GM23338 (cell line): ENCODE measurements at regions not wholly inside any gene's neighbourhood (a gene's known extent, or its start where the extent isn't known, plus 50 kb on each side); places are given as distances from the start of the nearest gene placed in this dataset.

Experiments used
- ATAC-seq: fragments of 200-7000 bp; cut with Tn5 transposase; 3 replicates; pipeline ENCODE4 v1.9.1; 2020
- DNase-seq: peaks from one replicate; pipeline ENCODE4 v3.0.0-alpha.2; 2015; ENCODE audit warnings: low spot score
- H2AFZ ChIP-seq: fragments of 200-600 bp; sonication (generic); 2 replicates; pipeline ENCODE4 v1.8.0; 2016; ENCODE audit warnings: antibody characterized with exemption, mild to moderate bottlenecking, moderate library complexity
- H3F3A ChIP-seq: fragments of 200-600 bp; sonication (generic); replicated peaks from 2 replicates; pipeline ENCODE4 v1.8.0; 2017; ENCODE audit warnings: antibody characterized with exemption, mixed run types, low read depth
- H3K27ac ChIP-seq: fragments of 200-600 bp; sonication (generic); 2 replicates; pipeline ENCODE4 v1.6.1; 2016; ENCODE audit warnings: low read depth
- H3K27me3 ChIP-seq: fragments of 200-600 bp; sonication (generic); 2 replicates; pipeline ENCODE4 v1.8.0; 2016; ENCODE audit warnings: mild to moderate bottlenecking, mixed run types, moderate library complexity; ENCODE audit not compliant: insufficient read depth
- H3K36me3 ChIP-seq: fragments of 200-600 bp; sonication (generic); 2 replicates; pipeline ENCODE4 v1.8.0; 2016; ENCODE audit warnings: mild to moderate bottlenecking; ENCODE audit not compliant: insufficient read depth
- H3K4me1 ChIP-seq: fragments of 200-600 bp; sonication (generic); 2 replicates; pipeline ENCODE4 v1.8.0; 2016; ENCODE audit warnings: mild to moderate bottlenecking, moderate library complexity; ENCODE audit not compliant: insufficient read depth
- H3K4me2 ChIP-seq: fragments of 200-600 bp; sonication (generic); 2 replicates; pipeline ENCODE4 v1.7.1; 2017; ENCODE audit warnings: mixed run types
- H3K4me3 ChIP-seq: fragments of 200-600 bp; sonication (generic); 2 replicates; pipeline ENCODE4 v1.6.1; 2016; ENCODE audit warnings: mixed run types
- H3K79me2 ChIP-seq: fragments of 200-600 bp; sonication (generic); replicated peaks from 2 replicates; pipeline ENCODE4 v1.8.0; 2017; ENCODE audit warnings: mild to moderate bottlenecking; ENCODE audit not compliant: insufficient read depth
- H3K9me2 ChIP-seq: fragments of 200-600 bp; sonication (generic); 2 replicates; pipeline ENCODE4 v1.8.0; 2017; ENCODE audit not compliant: insufficient read depth
- H4K20me1 ChIP-seq: fragments of 200-600 bp; sonication (generic); replicated peaks from 2 replicates; pipeline ENCODE4 v1.8.0; 2017; ENCODE audit warnings: mild to moderate bottlenecking; ENCODE audit not compliant: insufficient read depth
- H3K27ac Mint-ChIP-seq: 2 replicates; pipeline ENCODE4 v1.8.0; 2020; ENCODE audit warnings: inconsistent platforms, mild to moderate bottlenecking, moderate library complexity, mixed read lengths
- H3K27me3 Mint-ChIP-seq: 3 replicates; pipeline ENCODE4 v1.8.0; 2022; ENCODE audit warnings: low read depth, mild to moderate bottlenecking, moderate library complexity, mixed read lengths, inconsistent platforms; ENCODE audit not compliant: insufficient read depth, poor library complexity
- H3K36me3 Mint-ChIP-seq: 3 replicates; pipeline ENCODE4 v1.8.0; 2021; ENCODE audit warnings: low read depth, mild to moderate bottlenecking, inconsistent platforms, moderate library complexity, mixed read lengths
- H3K4me1 Mint-ChIP-seq: 3 replicates; pipeline ENCODE4 v1.8.0; 2020; ENCODE audit warnings: mild to moderate bottlenecking, inconsistent platforms, mixed read lengths
- H3K4me3 Mint-ChIP-seq: 3 replicates; pipeline ENCODE4 v1.8.0; 2021; ENCODE audit warnings: moderate library complexity, mild to moderate bottlenecking, inconsistent platforms, mixed read lengths
- H3K9me3 Mint-ChIP-seq: 3 replicates; pipeline ENCODE4 v1.8.0; 2020; ENCODE audit warnings: moderate library complexity, mild to moderate bottlenecking, inconsistent platforms, mixed read lengths
- EZH2phosphoT487 ChIP-seq: fragments of 200-600 bp; sonication (generic); IDR thresholded peaks from one replicate; pipeline ENCODE4 v1.8.1; 2018; ENCODE audit warnings: antibody characterized with exemption; ENCODE audit not compliant: unreplicated experiment
- JUNB ChIP-seq: IDR thresholded peaks from one replicate; pipeline ENCODE4 v1.6.1; 2016; ENCODE audit warnings: antibody characterized with exemption; ENCODE audit not compliant: unreplicated experiment
- NANOG ChIP-seq: IDR thresholded peaks from 2 replicates; pipeline ENCODE4 v1.6.1; 2016; ENCODE audit warnings: antibody characterized with exemption, borderline replicate concordance
- POLR2AphosphoS5 ChIP-seq: IDR thresholded peaks from 2 replicates; pipeline ENCODE4 v1.6.1; 2016; ENCODE audit warnings: antibody characterized with exemption, low read depth
- REST ChIP-seq: IDR thresholded peaks from one replicate; pipeline ENCODE4 v1.6.1; 2018; ENCODE audit warnings: antibody characterized with exemption; ENCODE audit not compliant: unreplicated experiment
- ZNF462 ChIP-seq: fragments of 250-450 bp; sonication (Bioruptor Pico); IDR thresholded peaks from 2 replicates; pipeline ENCODE4 v1.5.0; 2020; ENCODE audit warnings: mild to moderate bottlenecking, moderate library complexity

GRCh38 chr1:79791488-79792218 lies 785.1 kb upstream of the ADGRL4 start:
- Histone ChIP-seq H3F3A (no peaks in the 10 kb centered on the region), H3K4me2 (no peak overlapping the region), H4K20me1 (no peaks in the 10 kb centered on the region), H3K27me3 (no peaks in the 10 kb centered on the region), H3K27ac (no peak overlapping the region), H2AFZ (no peak overlapping the region), H3K4me3 (no peak overlapping the region), H3K9me2 (no peaks in the 10 kb centered on the region; the same call in 1 of the 2 replicates), H3K36me3 (no peaks in the 10 kb centered on the region), H3K4me1 (no peaks in the 10 kb centered on the region), H3K79me2 (no peaks in the 10 kb centered on the region)
- Mint-ChIP-seq H3K9me3 (peaks cover 11% of the 10 kb centered on the region; the same call in 2 of the 3 replicates), H3K27ac (no peak overlapping the region), H3K36me3 (peaks cover 3% of the 10 kb centered on the region; the same call in 1 of the 3 replicates), H3K4me3 (no peak overlapping the region), H3K27me3 (no peaks in the 10 kb centered on the region), H3K4me1 (no peaks in the 10 kb centered on the region)
- DNase-seq: no peak
- TF ChIP-seq JUNB (no peak), NANOG (no peak), EZH2phosphoT487 (no peak), POLR2AphosphoS5 (no peak), REST (no peak), ZNF462 (CRISPR knock-in tag) (no peak)
- ATAC-seq: no peak
